T1000 (cell line): ENCODE measurements at regions not wholly inside any gene's neighbourhood (a gene's known extent, or its start where the extent isn't known, plus 50 kb on each side); places are given as distances from the start of the nearest gene placed in this dataset.
"Not testable (repeated sequence)": the region's sequence is repeated elsewhere in the genome, so short reads cannot be mapped to it uniquely, and the experiment has no call there.

Source experiments
- DNase-seq: peaks from one replicate; lab custom pipeline; 2025; ENCODE audit warnings: mixed read lengths; lab: John Stamatoyannopoulos, UW

DNA sequence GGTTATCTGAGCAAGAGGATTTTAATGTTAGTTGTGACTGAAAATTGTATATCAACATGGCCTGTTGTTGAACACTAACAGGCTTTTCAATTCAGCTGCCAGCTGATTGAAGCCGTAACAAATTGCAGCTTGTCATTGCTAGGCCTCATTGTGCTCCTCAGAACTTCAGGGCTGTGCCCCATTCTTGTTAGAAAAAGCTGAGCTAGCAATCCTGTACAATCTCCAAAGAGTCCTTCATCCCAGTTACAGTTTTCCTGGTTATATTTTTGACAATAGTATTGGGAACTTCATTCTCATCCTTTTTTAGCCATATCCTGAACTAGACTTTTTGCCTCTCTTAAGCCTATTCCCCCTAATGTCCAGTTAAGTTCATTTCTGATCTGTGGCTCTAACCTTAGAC, 564.1 kb upstream of the ATXN7L3B start:
- no peak for DNase-seq

DNA sequence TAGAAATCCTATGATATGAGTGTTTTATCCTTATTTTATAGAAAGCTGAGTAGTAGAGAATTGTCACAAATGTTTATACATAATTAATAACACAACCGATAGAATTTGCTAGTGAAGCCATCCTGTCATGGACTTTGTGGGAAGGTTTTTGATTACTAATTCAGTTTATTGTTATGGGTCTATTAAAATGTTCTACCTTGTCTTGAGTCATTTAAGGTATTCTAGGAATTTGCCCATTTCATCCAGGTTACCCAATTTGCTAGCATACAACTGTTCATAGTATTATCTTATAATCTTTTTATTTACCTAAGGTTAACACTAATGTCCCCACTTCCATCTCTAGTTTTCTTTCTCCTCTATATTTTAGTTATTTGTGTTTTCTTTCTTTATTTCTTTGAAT, 553.1 kb upstream of the ATXN7L3B start:
- DNase-seq = no peak

DNA sequence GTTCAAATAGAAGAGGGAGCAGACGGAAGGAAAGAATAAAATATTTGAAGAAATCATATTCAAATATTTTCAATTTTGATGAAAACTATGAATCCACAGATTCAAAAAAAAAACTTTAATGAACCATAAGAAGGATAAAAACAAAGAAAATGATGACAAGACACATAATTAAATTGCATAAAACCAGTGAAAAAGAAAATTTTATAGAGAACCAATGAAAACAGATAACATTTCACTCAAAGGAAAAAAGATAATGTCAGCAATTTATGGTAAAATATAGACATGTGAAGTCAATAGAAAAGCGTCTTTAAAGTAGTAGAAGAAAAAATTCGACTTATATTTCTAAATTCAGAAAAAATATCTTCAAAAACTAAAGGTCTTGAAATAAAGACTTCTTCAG, 546.5 kb upstream of the ATXN7L3B start:
- DNase-seq = no peak

DNA sequence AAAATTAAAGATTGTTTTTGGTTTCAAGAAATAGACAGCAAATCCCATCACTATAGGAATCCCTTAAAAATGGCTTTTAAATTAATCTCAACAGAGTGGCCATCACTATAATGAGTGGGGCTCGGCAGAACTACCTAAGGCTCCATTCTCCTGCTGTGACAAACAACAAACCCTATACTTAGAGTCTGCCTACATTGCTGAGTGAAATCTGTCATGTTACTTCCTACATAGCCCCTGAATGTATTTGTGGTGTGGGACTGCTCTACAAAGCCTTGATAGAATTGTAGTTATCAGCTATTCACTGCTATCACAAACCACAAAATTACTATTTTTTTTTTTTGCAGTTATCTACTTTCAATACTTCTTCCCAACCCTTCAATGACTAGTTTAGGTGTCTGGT, 538.7 kb upstream of the ATXN7L3B start:
- DNase-seq = no peak

- no peak for DNase-seq
Observed at GRCh38 chr12:74015118-74015517, 522.5 kb upstream of the ATXN7L3B start.

DNA sequence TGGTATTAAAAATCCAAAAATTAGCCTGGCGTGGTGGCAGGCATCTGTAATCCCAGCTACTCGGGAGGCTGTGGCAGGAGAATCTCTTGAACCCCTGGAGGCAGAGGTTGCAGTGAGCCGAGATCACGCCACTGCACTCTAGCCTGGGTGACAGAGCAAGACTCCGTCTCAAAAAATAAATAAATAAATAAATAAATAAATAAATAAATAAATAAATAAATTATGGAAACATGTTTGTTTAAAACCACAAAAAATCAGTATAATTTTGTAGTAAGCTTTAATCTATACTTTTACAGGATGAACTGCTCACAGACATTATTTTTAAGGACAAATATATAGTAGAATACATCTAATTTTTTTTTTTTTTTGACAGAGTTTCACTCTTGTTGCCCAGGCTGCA, 521.3 kb upstream of the ATXN7L3B start:
- not testable (repeated sequence) for DNase-seq

GRCh38 chr12:74018849-74019248, 518.8 kb upstream of the ATXN7L3B start:
- DNase-seq = no peak

DNA sequence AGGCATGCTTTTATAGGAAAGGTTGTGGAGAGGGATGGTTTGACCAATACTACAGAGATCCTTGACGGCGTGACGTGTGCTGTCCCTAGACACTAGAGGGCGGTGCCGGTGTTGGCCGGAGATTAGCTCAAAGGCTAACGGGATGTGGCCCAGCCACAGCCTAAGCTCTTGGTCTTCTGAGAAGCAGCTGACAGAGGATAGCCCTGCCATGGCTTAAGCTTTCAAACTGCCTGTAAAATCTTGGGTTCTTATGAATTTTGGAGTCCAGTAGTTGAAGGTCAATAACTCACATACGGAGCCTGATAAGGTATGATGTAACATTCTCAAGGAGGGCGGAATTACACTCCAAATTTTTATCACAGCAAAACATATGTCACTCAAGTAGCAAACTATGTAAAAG, 515.7 kb upstream of the ATXN7L3B start:
- DNase-seq = no peak

DNA sequence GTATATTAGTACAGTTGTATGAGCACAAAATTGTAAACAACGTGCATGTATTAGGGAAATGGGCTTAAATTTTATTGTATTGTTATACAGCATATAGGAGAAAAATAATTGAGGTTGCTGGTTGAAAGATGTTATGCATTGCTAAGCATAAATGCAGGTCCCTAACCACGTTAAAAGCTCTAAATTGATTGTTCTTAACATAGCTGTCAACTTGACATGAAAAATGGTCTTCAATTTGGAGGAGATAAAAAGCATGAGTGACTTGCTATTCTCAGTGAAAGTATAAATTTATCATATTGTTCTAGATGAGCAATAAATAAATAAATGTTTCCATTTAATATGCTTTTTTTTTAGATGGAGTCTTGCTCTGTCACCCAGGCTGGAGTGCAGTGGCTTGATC, 506.6 kb upstream of the ATXN7L3B start:
- no peak for DNase-seq

GRCh38 chr12:74033531-74033930, 504.1 kb upstream of the ATXN7L3B start:
- DNase-seq = no peak

GRCh38 chr12:74039138-74039537, 498.5 kb upstream of the ATXN7L3B start:
- DNase-seq = not testable (repeated sequence)

DNA sequence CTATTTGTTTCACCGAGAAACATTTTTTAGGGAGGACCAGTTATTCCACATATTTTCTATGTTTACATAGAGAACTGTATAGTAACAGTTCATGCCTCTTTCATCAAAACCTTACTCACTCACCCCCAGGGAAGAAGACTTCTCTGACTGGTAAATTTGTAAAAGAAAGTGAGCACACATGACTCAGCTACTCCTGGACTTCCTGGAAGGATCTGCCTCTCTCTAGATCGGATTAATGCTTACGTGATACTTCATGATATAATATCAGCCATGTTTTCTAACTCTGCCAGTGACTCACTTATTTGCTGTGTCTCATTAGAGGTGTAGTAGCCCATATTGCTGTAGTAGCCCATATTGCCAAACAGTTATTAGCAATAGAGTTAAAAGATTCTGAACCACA, 494.3 kb upstream of the ATXN7L3B start:
- peak; percentile 41 for DNase-seq

- no peak for DNase-seq
Observed at GRCh38 chr12:74049348-74049747, 488.3 kb upstream of the ATXN7L3B start.

- no peak for DNase-seq
Observed at GRCh38 chr12:74051848-74052247, 485.8 kb upstream of the ATXN7L3B start.

DNA sequence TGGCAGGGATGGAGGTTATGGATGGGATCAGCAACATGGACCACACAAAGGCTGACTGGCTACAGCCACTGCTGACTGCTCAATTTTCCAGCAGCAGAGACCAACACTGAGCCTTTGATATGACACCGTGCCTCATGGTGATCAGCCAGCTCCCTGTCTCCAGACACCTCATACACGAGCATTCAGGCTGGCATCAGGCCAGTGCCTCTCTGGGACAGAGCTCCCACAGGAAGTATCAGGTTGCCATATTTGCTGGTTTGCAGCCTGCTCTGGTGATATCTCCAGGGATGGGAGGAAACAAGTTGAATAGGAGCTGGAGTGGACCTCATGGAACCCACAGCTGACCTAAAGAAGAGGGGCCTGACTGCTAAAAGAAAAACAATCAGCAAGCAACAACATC, 471.2 kb upstream of the ATXN7L3B start:
- no peak for DNase-seq

- DNase-seq = no peak
Observed at GRCh38 chr12:74071182-74071581, 466.5 kb upstream of the ATXN7L3B start.

DNA sequence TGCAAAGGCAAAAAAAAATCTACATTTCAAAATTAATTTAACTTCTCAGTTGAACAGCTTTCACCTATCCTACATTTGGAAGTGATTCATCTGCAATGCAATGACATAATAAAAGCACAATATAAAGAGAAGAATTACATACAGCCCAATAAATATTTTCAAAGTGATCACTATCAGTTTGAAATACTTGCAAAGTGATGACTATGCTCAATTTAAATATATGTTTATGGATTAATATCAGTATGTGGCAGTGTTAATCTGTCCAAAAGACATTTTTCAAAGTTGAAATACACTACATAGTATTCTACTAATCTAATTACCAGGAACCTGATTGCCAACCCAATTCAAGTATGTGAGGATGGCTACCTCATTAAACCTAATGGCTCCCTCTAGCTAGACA, 460.7 kb upstream of the ATXN7L3B start:
- DNase-seq = no peak

DNA sequence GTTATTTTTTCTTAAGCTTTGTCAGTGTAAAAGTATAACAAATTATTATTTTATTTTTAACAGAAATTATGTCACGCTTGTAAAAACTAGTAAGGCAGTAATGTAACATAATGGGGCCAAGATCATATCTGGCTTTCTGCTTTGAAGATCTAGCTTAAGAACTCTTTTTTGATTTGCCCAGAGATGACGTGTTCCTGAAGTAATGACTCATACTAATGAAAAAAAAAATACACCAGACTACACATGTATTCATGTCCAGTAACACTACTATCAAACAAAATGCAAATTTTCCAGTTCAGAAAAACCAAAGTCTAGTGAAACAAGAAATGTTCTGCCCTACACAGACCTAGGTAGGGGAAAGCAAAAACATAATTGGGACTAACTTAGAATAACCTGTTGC, 432.2 kb upstream of the ATXN7L3B start:
- DNase-seq = no peak

- no peak for DNase-seq
Observed at GRCh38 chr12:74108729-74109128, 428.9 kb upstream of the ATXN7L3B start.

DNA sequence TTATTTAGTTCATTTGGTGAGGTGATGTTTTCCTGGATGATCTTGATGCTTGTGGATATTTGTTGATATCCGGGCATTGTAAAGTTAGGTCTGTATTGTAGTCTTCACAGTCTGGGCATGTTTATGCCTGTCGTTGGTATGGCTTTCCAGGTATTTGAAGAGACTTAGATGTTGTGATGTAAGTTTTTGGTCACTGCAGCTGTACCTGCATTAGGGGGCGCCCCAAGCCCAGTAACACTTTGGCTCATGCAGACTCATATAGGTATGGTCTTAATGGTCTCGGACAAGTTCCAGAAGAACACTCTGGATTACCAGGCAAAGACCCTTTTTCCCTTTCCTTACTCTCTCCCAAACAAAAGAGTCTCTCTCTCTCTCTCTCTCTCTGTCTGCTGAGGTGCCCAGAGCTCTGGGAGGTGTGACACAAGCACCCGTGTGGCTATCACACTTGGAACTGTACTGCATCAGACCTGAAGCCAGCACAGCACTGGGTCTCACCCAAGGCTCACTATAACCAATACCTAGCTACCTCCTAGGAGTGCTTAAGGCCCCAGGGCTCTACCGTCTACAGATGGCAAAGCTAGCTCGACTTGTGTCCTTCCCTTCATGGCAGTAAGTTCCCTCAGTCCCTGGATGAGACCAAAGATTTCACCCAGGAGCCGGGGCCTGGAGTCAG, 425.8 kb upstream of the ATXN7L3B start:
- DNase-seq = no peak

DNA sequence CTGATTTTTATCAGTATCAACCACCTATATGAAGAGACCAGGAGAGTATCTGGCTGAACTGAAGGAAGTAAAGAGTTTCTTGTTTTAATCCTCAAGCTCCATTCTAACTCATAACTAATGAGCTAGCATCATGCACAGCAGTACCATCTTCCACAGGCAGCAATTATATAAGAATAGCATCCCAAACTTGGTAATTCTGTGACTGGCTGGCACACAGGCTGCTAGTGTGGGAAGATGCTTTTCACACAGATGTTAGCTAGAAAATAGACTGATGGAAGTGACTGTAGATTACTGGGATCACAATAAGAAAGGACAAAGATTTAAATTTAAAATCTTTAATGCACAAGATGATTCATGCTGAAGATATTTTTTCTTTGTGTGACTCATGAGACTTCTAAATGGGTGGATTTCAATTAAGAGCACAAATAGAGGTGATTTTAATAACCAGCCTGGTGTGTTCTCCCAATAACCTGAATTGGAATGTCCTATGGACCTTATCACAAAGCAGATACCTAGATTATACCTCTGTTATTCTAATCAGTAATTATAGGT, 417.7 kb upstream of the ATXN7L3B start:
- no peak for DNase-seq

GRCh38 chr12:74120644-74121043, 417.0 kb upstream of the ATXN7L3B start:
- no peak for DNase-seq

- no peak for DNase-seq
Observed at GRCh38 chr12:74129702-74130101, 407.9 kb upstream of the ATXN7L3B start.

GRCh38 chr12:74144396-74144795, 393.2 kb upstream of the ATXN7L3B start:
- DNase-seq = no peak
